ENCODE measurements at regions not wholly inside any gene's neighbourhood (a gene's known extent, or its start where the extent isn't known, plus 50 kb on each side); places are given as distances from the start of the nearest gene placed in this dataset.

DNA sequence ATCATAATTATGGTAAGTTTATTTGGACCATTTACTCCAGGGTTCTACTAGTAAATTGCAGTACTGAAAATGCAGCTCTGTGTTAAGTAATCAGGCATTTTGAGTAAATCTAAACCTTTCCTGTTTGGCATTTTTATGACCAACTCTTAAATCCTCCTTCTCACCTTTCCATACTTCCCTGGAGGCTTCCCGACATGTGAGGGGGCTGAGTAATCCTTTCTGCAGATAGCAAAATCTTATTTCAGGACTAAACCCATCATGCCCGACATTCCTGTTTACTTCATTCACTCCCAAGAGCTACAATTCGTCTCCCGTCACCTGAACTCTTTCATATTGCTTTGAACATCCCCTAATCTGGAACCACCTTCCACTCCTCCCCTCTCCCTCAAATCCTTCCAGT lies 296.6 kb downstream of the IKZF2 start:
- TF ChIP-seq EZH2phosphoT487 (IDR thresholded peaks at IDR 0.05; ENCODE audit: borderline replicate concordance, low read depth, low read length): no peak
- TF ChIP-seq, protein P1, sequence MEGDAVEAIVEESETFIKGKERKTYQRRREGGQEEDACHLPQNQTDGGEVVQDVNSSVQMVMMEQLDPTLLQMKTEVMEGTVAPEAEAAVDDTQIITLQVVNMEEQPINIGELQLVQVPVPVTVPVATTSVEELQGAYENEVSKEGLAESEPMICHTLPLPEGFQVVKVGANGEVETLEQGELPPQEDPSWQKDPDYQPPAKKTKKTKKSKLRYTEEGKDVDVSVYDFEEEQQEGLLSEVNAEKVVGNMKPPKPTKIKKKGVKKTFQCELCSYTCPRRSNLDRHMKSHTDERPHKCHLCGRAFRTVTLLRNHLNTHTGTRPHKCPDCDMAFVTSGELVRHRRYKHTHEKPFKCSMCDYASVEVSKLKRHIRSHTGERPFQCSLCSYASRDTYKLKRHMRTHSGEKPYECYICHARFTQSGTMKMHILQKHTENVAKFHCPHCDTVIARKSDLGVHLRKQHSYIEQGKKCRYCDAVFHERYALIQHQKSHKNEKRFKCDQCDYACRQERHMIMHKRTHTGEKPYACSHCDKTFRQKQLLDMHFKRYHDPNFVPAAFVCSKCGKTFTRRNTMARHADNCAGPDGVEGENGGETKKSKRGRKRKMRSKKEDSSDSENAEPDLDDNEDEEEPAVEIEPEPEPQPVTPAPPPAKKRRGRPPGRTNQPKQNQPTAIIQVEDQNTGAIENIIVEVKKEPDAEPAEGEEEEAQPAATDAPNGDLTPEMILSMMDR (conservative IDR thresholded peaks at IDR 0.05; ENCODE audit: low read length): no peak
